HG02970 (cell line): ENCODE measurements at regions not wholly inside any gene's neighbourhood (a gene's known extent, or its start where the extent isn't known, plus 50 kb on each side); places are given as distances from the start of the nearest gene placed in this dataset.

ENCODE experiments used
- ATAC-seq: cut with Tn5 transposase; IDR thresholded peaks from one replicate; pipeline ENCODE4 v1.9.1; 2021; ENCODE audit warnings: mild to moderate bottlenecking, moderate library complexity, moderate number of reproducible peaks; ENCODE audit not compliant: unreplicated experiment, low FRiP score

DNA sequence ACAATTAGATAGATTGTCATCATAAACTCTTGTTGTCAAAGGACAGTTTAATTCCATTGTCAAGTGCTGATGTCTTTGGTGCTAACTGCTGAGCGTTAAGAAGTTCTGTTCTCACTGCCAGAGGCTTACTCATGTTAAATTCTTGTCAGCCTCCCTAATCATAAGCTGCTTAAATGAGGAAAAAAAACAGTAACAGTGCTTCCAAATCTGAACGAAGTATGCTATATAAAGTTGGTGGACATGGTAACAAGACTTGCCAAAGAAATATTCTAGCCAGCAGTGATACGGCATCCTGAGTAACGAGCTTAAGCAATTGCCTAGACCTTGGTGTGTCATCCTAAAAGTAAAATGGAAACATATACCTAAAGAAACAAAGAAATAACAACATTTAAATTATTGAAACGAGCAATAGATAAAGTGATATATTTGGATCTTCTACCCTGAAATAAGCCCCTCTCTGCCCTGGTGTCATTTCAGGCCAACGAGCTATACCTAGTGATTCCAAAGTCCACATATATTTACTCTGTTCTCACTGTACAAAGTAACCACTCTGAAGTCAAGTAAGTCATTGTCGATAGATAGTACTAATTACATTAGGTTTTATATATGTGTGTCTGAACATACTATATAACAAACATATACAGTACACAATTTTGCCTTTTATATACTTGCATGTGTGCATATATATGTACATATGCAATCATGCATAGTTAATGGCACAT is 339.7 kb upstream of the HS3ST1 start:
- ATAC-seq, result no peak

DNA sequence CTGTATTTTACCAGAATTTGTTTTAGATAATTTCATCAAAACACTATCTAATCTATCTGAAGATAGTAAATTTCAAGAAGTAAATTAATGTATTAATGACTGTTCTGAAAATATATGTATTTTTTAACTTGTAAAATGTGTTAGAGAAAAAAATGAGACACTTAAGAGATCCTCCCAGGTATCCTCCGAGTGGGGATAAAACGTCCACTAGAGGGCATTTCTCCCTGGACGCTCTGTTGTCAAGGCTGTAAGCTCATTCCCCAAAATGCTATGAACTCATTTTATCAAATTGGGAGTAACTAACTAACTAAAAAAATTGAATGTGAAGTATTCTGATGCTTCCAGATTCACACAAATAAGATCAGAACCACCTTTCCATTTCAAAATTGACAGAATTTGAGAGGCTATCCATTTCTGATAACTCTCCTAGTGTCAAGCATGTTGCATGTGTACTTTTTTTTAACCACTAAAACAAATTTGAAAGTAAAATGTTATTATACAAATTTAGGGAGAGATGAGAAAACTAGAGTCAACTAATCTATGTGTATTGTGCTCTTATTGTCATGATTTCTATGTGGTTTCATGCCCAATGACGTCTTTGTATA is 337.3 kb upstream of the HS3ST1 start:
- no peak for ATAC-seq

DNA sequence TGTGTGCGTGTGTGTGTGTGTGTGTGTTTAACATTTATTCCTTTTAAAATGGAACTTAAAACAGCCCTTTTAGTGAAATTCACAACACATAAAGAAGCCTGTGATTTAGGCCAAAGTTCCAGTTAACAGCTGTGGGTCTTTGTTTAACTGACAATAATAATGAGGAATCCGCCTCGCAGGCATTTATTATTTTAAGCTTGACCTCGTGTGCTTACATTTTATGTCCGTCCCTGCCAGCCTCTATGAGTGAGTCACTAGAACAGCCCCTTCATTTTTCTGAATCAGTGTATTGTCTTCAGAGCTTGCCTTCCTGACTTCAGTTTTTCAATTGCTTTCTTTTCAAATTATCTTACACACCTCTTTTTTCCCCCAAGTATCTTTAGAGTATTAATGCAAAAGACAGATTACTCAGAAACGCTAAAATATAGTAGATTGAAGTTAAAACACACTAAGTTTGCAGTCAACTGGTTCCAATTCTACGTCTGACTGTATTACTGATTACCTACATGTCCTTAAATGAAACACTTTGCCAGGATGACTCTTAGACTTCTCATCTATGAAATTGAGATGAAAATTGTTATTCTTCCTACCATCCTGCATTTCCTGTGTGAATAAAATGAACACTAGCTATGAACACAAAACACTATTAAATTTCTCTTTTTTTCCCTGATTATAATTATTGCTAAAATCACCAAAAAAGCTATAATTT is 319.6 kb upstream of the HS3ST1 start:
- no peak for ATAC-seq

DNA sequence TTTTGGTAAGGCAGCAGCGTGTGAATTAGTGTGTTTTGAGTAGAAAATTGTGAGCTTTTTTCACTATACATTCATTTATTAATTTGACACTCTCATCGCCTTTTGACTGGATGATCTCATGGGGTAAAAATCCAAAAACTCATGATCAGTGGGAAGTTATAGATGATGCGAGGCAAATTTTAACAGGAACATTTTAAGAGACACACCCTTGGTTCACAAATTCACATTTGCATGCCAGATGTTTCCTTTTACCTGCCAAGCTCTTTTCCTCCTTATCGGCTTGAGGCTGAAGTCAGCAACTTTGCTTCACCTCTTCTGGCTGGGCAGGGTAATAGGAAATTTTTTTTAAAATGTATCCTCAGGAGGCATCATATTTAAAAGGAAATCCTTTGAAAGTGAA is 318.0 kb upstream of the HS3ST1 start:
- no peak for ATAC-seq

DNA sequence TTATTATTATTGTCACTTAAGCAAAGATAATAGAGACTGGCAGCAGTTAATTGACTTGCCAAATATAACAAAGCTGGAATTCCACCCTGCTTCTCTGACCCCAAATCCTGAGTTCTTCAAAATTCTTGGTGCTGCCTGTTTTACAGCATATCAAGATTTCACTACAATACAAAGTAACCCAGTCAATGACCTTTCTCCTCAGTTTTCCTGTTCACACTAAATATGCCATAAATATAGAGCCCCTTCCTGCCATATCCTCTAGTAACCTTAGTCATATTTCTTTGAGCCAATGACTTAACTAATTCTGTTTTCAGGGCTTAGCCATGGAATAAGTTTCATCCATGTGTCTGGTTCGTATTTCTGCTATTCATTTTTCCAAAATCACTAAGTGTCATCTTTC is 315.3 kb upstream of the HS3ST1 start:
- ATAC-seq, result no peak

DNA sequence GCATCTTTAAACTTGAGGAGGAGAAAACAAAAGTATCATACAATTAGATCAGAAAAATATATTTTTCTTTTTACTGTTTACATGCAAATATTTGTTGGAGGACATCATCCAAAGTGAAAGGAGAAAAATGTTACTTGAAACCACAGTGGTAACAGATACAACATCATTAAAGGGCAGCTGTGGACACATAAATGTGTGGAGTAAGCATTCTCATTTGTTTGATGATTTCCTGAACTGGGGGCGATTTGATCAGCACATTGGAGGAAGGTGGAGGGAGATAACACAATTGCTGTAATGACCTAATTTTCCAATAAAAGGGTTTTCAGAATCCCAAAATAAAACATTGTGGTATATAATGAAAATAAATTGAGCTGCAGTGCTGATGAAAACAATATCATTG is 314.5 kb upstream of the HS3ST1 start:
- no peak for ATAC-seq

DNA sequence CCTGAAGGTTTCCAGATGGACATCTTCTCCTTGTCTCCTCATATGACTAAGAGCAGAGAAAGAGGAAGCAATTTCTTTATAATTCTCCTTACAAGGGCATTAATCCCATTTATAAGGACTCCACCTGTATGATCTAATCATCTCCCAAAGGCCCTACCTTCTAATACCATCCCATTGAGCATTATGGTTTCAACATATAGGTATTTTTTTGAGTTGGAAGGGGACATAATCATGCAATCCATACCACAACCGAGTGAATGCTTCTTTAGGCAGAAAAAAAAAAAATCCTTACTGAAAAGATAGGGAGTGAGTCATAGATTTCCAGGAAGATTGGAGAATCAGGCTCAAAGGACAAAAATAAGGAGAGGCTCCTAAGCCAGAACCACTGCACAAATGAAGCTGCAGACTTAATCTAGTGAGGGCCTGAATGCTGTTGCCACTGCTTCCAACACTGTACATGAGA is 312.5 kb upstream of the HS3ST1 start:
- ATAC-seq, result no peak

DNA sequence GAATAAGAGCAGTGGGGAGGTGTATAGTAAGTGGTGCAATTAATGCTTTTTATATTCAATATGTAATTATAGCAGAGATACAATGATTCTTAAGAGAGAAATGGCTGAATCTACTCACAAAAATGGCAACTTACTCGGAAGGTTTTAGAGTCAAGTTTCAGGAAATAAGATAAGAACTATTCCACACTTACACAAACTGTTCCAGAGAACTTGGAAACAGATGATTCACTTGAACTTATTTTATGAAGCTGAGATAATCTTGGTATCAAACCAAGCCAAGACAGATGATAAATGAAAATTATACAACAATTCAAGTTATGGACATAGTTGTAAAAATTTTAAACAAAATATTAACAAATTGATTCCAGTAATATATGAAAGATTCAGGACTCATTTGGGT is 311.3 kb upstream of the HS3ST1 start:
- ATAC-seq, result no peak

DNA sequence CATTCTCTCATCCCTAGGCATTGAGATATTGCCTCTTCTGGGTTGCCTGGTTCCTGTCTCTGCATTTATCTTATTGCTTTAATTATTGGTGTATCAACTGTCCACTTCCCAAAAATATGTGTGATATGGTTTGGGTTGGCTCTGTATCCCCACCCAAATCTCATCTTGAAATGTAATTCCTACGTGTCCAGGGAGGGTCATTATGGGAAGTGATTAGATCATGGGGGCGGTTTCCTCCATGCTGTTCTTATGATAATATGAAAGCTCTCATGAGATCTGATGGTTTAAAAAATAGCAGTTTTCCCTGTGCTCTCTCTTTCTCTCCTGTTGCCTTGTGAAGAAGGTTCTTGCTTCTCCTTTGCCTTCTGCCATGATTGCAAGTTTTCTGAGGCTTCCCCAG is 308.3 kb upstream of the HS3ST1 start:
- no peak for ATAC-seq

DNA sequence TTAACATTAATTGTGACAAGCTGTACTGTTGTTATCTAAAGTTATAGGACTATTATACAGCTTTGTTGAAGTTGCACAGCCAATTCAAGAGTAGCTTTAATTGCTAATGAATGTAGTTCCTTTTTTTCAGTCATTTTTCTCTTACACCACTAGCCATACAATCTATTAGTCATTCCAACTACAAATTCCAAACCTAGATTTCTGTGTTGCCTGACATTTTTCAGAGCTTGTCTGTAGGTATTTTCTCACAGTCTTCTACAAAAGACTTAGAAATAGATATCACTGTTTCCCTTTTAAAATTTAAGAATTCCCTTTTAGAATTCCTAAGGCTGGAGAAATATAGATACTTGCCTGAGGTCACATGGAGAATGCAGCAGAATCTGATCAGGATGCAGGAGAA is 307.0 kb upstream of the HS3ST1 start:
- no peak for ATAC-seq

DNA sequence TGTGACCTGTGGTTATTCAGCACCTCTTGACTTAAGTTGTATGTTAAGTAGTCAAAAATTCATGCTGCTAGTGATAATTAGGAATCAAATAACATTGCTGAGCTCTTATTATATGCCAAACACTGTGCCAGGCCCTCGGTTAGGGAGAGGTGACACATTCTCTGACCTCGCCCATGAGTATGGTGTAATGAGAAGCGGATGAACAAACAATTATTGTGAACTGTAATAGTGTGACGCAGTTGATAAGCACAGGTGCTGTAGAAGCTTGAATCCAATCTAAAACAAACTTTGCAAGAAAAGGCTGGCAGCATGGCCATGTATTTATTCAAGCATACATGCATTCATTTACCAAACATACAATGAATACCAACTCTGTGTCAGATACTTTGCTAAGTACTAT is 303.5 kb upstream of the HS3ST1 start:
- ATAC-seq, result no peak

DNA sequence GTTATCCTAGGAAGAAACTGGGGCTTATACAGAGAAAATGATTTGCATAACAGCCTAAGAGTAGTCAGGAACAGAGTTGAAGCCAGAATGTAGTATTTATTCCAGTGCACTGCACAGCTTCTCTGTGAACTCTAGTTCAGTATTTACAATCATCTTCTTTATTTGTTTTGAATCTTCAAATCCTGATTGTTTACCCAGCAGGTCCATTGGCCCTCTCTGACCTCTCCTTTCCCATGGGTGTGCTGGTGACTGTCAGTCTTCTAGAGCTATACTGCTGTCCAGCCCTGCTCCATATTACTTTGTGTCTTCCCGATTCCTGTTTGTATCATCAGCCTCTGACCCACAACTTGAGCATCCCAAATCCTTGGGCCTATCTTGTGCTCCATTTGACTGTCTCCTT is 301.9 kb upstream of the HS3ST1 start:
- no peak for ATAC-seq

DNA sequence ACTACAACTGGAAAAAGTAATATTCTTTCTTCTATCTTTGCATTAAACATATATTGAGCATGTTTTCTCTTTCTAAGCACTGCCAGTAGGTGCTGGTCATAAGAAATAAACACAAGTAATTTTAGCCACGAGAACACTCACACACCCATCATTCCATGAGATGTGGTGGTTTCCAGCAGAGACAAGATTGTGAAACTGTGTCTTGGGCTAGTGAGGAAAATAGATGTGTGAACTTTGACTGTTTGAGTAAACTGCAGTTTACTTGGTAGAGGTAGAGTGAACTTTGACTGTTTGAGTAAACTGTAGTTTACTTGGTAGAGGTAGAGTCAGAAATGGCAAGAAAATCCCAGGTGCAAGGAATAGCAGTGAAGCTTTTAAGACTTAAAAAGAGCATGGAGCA is 300.9 kb upstream of the HS3ST1 start:
- no peak for ATAC-seq

DNA sequence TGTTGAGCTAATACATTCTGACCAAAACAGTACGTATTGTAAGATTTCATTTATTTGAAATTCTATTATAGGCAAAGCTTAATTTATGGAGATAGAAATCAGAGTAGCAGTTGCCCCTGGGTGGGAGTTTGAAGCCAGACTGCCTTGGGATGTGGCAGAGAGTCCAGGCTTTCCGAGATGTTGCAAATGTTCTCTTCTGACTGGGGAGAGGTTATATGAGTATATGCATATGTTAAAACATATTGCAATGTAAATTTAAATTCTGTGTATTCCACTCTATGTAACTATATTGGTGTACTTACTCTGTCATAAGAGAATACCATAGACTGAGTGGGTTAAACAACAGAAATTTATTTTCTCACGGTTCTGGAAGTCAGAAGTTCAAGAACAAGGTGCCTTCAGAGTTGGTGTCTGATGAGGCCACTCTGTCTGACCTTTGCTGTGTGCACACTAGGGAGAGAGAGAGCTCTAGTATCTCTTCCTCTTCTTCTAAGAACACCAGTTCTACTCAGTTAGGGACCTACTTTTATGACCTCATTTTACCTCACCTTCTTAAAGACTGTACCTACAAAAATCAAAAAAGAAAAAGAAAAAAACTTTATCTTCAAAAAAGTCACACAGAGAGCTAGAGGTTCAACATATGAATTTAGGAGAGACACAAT is 299.3 kb upstream of the HS3ST1 start:
- no peak for ATAC-seq

DNA sequence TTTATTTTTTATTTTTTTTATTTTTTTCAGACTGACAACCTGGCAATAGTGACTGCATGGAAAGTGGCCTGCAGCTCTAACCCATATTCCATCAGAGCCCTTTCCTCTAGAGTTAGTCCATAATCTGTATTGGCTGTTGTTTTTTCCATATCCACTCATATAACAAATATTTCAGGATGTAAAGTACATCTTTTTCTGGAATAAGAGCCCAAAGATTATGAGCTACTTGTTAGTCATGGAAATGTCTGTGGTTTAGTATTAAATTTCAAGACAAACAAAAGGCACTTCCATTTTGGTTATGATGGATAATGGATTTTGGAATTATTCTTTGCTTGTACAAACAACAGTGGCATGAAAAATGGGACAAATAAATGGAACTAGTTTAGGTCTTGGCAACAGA is 296.0 kb upstream of the HS3ST1 start:
- no peak for ATAC-seq

DNA sequence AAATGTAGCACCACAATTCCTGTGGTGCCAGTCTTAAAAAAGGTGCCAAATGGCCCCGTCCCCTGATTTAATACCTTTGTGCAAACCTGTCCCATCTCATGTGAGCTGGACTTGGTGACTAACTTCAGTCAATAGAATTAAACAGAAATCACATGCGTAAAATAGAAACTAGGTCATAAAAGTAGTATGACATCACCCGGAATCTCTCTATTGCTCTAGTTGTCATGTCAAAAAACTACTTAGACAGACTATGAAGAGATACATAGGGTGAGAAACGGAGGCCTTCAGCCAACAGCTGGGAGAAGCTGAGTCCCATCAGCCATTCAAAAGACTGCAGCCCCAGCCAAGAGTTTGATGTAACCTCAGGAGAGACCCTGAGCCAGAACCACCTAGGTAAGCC is 293.5 kb upstream of the HS3ST1 start:
- ATAC-seq, result no peak

DNA sequence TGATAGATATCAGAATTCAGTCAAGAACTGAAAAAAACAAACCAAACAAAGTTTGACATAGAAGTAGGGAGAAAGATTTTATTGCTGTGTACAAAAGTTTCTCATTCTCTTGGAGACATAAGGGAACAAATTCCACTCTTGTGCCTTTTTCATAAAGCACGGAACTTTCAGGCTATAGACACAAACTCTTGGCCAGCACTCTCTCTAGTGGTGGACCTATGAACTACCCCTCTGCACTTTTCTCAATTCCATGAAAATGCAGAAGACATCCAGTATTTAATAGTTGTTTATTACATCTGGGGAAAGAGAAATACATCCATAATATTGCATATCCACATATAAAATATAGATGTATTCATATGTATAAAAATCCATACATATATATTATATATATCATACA is 291.6 kb upstream of the HS3ST1 start:
- no peak for ATAC-seq

DNA sequence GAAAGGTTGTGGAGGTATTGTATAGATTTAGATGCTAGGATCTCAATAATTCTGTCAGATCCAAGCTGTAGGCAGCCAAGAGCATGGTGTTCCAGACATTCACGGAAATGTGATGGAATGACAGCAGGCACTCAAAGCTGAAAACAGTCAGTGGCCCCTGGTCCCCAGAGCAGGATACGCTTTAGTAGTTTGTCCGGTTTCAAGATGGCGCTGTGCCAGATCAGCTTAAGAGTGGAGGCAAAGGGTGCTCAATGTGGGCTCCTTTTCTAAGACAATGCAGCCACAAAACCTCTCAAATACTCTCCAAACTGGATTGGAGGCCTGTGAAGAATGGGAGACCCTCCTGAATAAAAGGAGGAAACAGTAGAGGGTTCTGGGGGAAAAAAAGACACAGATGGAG is 291.2 kb upstream of the HS3ST1 start:
- ATAC-seq, result no peak

DNA sequence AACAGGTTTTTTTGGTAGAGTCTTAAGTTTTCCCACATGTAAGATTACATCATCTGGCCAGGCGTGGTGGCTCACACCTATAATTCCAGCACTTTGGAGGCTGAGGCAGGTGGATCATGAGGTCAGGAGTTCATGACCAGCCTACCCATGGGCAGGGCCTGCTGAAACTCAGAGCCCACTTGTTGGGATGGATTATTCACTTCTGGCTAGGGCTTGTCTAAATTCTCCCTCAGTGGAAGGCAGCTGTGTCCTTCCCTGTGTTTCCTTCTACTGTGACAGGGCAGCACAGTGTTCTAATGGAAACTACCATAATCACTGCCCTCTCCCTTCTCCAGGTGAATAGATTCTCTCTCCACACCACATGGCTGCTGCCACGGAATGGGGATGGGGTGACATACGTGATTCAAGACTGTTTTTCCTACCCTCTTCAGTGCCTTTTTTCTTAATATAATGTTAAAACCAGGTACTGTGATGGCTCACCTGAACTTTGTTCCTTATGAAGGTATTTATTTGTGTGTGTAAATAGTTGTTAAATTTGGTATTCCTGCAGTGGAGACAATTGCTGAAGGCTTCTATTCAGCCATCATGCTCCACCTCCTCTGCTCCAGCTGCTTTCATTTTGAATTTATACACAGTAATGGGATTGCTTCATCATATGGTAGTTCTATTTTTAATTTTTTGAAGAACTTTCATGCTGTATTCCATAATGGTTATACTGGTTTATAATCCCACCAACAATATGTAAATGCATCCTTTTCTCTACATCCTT is 287.2 kb upstream of the HS3ST1 start:
- no peak for ATAC-seq

DNA sequence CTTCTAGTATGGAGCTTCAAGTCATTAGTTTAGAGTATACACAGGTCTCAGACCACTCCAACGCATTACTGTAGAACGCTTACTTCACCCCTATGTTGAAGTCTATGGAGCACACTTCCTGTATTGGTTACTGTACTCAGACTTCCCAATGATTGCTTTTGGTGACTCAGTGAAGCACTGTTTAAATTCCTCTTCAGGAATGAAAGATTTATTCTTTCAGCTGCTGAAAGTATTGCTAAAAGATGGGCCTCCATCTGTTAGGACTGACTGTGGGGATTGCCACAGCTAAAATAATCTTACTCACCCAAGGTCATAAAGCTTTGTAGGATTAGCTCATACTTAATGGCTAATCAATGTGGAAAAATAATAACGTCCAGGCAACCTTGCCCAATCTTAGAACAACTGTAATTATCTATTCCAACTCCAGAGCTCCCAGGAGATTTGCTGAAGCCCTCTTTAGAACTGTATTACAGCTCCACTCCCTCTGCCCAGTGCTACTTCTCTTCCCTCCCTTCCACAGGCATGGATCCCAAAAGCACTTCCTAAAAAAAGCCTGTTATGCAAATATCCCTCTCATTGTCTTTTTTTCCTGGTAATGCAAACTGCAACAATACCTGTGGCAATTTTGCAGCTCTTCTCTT is 281.9 kb upstream of the HS3ST1 start:
- ATAC-seq, result no peak
